Adrenal gland (tissue), 5 donors: ENCODE measurements at regions not wholly inside any gene's neighbourhood (a gene's known extent, or its start where the extent isn't known, plus 50 kb on each side); places are given as distances from the start of the nearest gene placed in this dataset.
"Not testable (repeated sequence)": the region's sequence is repeated elsewhere in the genome, so short reads cannot be mapped to it uniquely, and the experiment has no call there.

Source experiments
- CTCF ChIP-seq, 6 experiments: fragments of 450-650 bp in 4 of 6; fragments of 200-600 bp in 2 of 6; sonication (generic) in 1 of 6; IDR thresholded peaks; 1 replicate in 5 of 6; 2 replicates in 1 of 6; pipeline versions ENCODE4 v1.5.1 to v1.8.0; 2016 to 2021; ENCODE audit warnings: antibody characterized with exemption in 6 of 6, mild to moderate bottlenecking in 2 of 6, moderate library complexity in 1 of 6
- POLR2A ChIP-seq, 2 donors: fragments of 450-650 bp; IDR thresholded peaks; one replicate each; pipeline ENCODE4 v1.6.1; 2017; ENCODE audit warnings: antibody characterized with exemption in 2 of 2, mild to moderate bottlenecking in 2 of 2, moderate library complexity in 1 of 2
- donor health status: DM: no; HTN: no; CAD: no.

GRCh38 chr20:47836256-47836817, 51.1 kb upstream of the SULF2 start:
- TF ChIP-seq POLR2A, CTCF (IDR thresholded peaks at IDR 0.05): not testable (repeated sequence)
